IMR-90 (cell line): ENCODE measurements at regions not wholly inside any gene's neighbourhood (a gene's known extent, or its start where the extent isn't known, plus 50 kb on each side); places are given as distances from the start of the nearest gene placed in this dataset.

Experiments used
- ATAC-seq: fragments of 200-7000 bp; cut with Tn5 transposase; 2 replicates; pipeline ENCODE4 v1.9.1; 2020; ENCODE audit warnings: low read depth, mild to moderate bottlenecking, moderate library complexity
- BruUV-seq: library from RNA; stranded (reverse); fragments of 400-500 nt; replicated peaks from 2 replicates; lab custom pipeline; 2021; lab: Mats Ljungman, UMichigan
- CTCF ChIA-PET: fragments of 300-600 bp; formaldehyde crosslinking; extraction: SDS; loops from one replicate; lab custom pipeline; 2021; ENCODE audit warnings: antibody characterized with exemption; lab: Yijun Ruan, JAX
- POLR2A ChIA-PET: fragments of 300-600 bp; sonication (Branson Sonifier 250); formaldehyde crosslinking; loops from one replicate; lab custom pipeline; 2022; ENCODE audit warnings: antibody characterized with exemption; ENCODE audit not compliant: unreplicated experiment; lab: Charles Lee
- DNase-seq: peaks from one replicate; pipeline ENCODE4 v3.0.0; 2013
- H2AFZ ChIP-seq: replicated peaks from 2 replicates; pipeline ENCODE3; 2013; ENCODE audit warnings: low read length, mild to moderate bottlenecking; ENCODE audit not compliant: poor library complexity
- H2AK5ac ChIP-seq: 2 replicates; pipeline ENCODE4 v1.6.1; 2013; ENCODE audit warnings: low read depth, low read length, inconsistent platforms
- H2AK9ac ChIP-seq: replicated peaks from 2 replicates; pipeline ENCODE3; 2013; ENCODE audit warnings: mild to moderate bottlenecking, low read depth, low read length, moderate library complexity; ENCODE audit not compliant: poor library complexity
- H2BK120ac ChIP-seq: 2 replicates; pipeline ENCODE4 v1.6.1; 2013; ENCODE audit warnings: low read depth, low read length, inconsistent platforms
- H2BK15ac ChIP-seq: 3 replicates; pipeline ENCODE4 v1.6.1; 2013; ENCODE audit warnings: low read depth, low read length, inconsistent platforms
- H2BK20ac ChIP-seq: 2 replicates; pipeline ENCODE4 v1.6.1; 2013; ENCODE audit warnings: low read depth, mild to moderate bottlenecking, inconsistent platforms, low read length, moderate library complexity
- H2BK5ac ChIP-seq: 2 replicates; pipeline ENCODE4 v1.6.1; 2013; ENCODE audit warnings: mild to moderate bottlenecking, low read depth, low read length, inconsistent platforms; ENCODE audit not compliant: poor library complexity, severe bottlenecking
- H3K14ac ChIP-seq: replicated peaks from 2 replicates; pipeline ENCODE4 v1.6.1; 2013; ENCODE audit warnings: low read depth, low read length, inconsistent platforms
- H3K18ac ChIP-seq: 2 replicates; pipeline ENCODE4 v1.6.1; 2013; ENCODE audit warnings: low read depth, low read length, control low read depth
- H3K23ac ChIP-seq: 2 replicates; pipeline ENCODE4 v1.6.1; 2013; ENCODE audit warnings: low read depth, low read length, inconsistent platforms
- H3K27ac ChIP-seq: 2 replicates; pipeline ENCODE4 v1.5.1; 2013; ENCODE audit warnings: mild to moderate bottlenecking, control low read depth, low read length; ENCODE audit not compliant: insufficient read depth
- H3K27me3 ChIP-seq: 2 replicates; pipeline ENCODE4 v1.6.1; 2013; ENCODE audit warnings: low read length; ENCODE audit not compliant: control insufficient read depth, insufficient read depth
- H3K36me3 ChIP-seq: 2 replicates; pipeline ENCODE4 v1.6.1; 2013; ENCODE audit warnings: low read length, mixed read lengths; ENCODE audit not compliant: control insufficient read depth, insufficient read depth
- H3K4ac ChIP-seq: 2 replicates; pipeline ENCODE4 v1.6.1; 2013; ENCODE audit warnings: low read depth, low read length, inconsistent platforms
- H3K4me1 ChIP-seq: 2 replicates; pipeline ENCODE4 v1.6.1; 2013; ENCODE audit warnings: low read length, mixed read lengths; ENCODE audit not compliant: control insufficient read depth, insufficient read depth
- H3K4me2 ChIP-seq: 2 replicates; pipeline ENCODE4 v1.6.1; 2013; ENCODE audit warnings: low read depth, mild to moderate bottlenecking, control low read depth, low read length, moderate library complexity
- H3K4me3 ChIP-seq: 2 replicates; pipeline ENCODE4 v1.5.1; 2013; ENCODE audit warnings: low read depth, mild to moderate bottlenecking, control low read depth, low read length, moderate library complexity; ENCODE audit not compliant: insufficient read depth
- H3K56ac ChIP-seq: 2 replicates; pipeline ENCODE4 v1.6.1; 2013; ENCODE audit warnings: low read length, inconsistent platforms; ENCODE audit not compliant: insufficient read depth; ENCODE audit errors: extremely low read depth
- H3K79me1 ChIP-seq, 2 experiments: 2 replicates each; pipeline ENCODE4 v1.6.1; 2013; ENCODE audit warnings: low read length in 2 of 2, inconsistent platforms in 1 of 2, low read depth in 1 of 2
- H3K9ac ChIP-seq: 2 replicates; pipeline ENCODE4 v1.6.1; 2013; ENCODE audit warnings: low read depth, low read length, control low read depth
- H3K9me1 ChIP-seq: 2 replicates; pipeline ENCODE4 v1.6.1; 2013; ENCODE audit warnings: low read length, inconsistent platforms; ENCODE audit not compliant: insufficient read depth
- H3K9me3 ChIP-seq: 2 replicates; pipeline ENCODE4 v1.6.1; 2013; ENCODE audit warnings: low read length; ENCODE audit not compliant: control insufficient read depth, insufficient read depth
- H4K20me1 ChIP-seq: 2 replicates; pipeline ENCODE4 v1.6.1; 2013; ENCODE audit warnings: low read length, inconsistent platforms; ENCODE audit not compliant: insufficient read depth
- H4K5ac ChIP-seq: 2 replicates; pipeline ENCODE4 v1.6.1; 2013; ENCODE audit warnings: mild to moderate bottlenecking, low read depth, low read length, control low read depth
- H4K8ac ChIP-seq, 2 experiments: 2 replicates each; pipeline ENCODE4 v1.6.1; 2013; ENCODE audit warnings: low read depth in 2 of 2, low read length in 2 of 2, control low read depth in 1 of 2, inconsistent platforms in 1 of 2
- H4K91ac ChIP-seq: 2 replicates; pipeline ENCODE4 v1.6.1; 2013; ENCODE audit warnings: low read depth, low read length, inconsistent platforms; ENCODE audit not compliant: insufficient read depth
- BHLHE40 ChIP-seq: fragments of 150-350 bp; IDR thresholded peaks from 2 replicates; pipeline ENCODE4 v1.6.1; 2016; ENCODE audit warnings: mild to moderate bottlenecking, low read depth, low read length
- CEBPB ChIP-seq: IDR thresholded peaks from 2 replicates; pipeline ENCODE4 v1.6.1; 2012; ENCODE audit warnings: low read depth, low read length, improper control_type of control experiment
- CHD1 ChIP-seq: IDR thresholded peaks from 2 replicates; pipeline ENCODE4 v1.6.1; 2012; ENCODE audit warnings: low read depth, low read length, improper control_type of control experiment
- CTCF ChIP-seq: conservative IDR thresholded peaks from 2 replicates; pipeline ENCODE4 v1.5.1; 2012; ENCODE audit warnings: mild to moderate bottlenecking, low read depth, low read length, improper control_type of control experiment
- ELK1 ChIP-seq: fragments of 150-350 bp; IDR thresholded peaks from 2 replicates; pipeline ENCODE4 v1.6.1; 2016; ENCODE audit warnings: low read depth, mild to moderate bottlenecking, low read length, moderate library complexity, borderline replicate concordance
- FOS ChIP-seq: fragments of 150-350 bp; IDR thresholded peaks from 2 replicates; pipeline ENCODE4 v1.6.1; 2016; ENCODE audit warnings: low read depth, low read length
- MAFK ChIP-seq: IDR thresholded peaks from 2 replicates; pipeline ENCODE4 v1.6.1; 2012; ENCODE audit warnings: low read depth, low read length, improper control_type of control experiment
- MAZ ChIP-seq: IDR thresholded peaks from 2 replicates; pipeline ENCODE4 v1.6.1; 2012; ENCODE audit warnings: low read depth, mild to moderate bottlenecking, low read length, improper control_type of control experiment, moderate library complexity, borderline replicate concordance
- MXI1 ChIP-seq: IDR thresholded peaks from 2 replicates; pipeline ENCODE4 v1.6.1; 2012; ENCODE audit warnings: low read depth, mild to moderate bottlenecking, low read length, moderate library complexity, borderline replicate concordance
- POLR2A ChIP-seq: IDR thresholded peaks from 2 replicates; pipeline ENCODE4 v1.6.1; 2012; ENCODE audit warnings: mild to moderate bottlenecking, low read depth, low read length
- RAD21 ChIP-seq: IDR thresholded peaks from 2 replicates; pipeline ENCODE4 v1.6.1; 2012; ENCODE audit warnings: low read length, improper control_type of control experiment
- RCOR1 ChIP-seq: IDR thresholded peaks from 2 replicates; pipeline ENCODE4 v1.6.1; 2012; ENCODE audit warnings: mild to moderate bottlenecking, low read length, improper control_type of control experiment; ENCODE audit not compliant: insufficient replicate concordance
- RFX5 ChIP-seq: IDR thresholded peaks from 2 replicates; pipeline ENCODE4 v1.8.0; 2012; ENCODE audit warnings: low read depth, mild to moderate bottlenecking, low read length, moderate library complexity
- SMC3 ChIP-seq: fragments of 150-350 bp; IDR thresholded peaks from 2 replicates; pipeline ENCODE4 v1.6.1; 2016; ENCODE audit warnings: low read depth, mild to moderate bottlenecking, antibody characterized with exemption, low read length, moderate library complexity
- USF2 ChIP-seq: fragments of 150-350 bp; IDR thresholded peaks from 2 replicates; pipeline ENCODE4 v1.6.1; 2017; ENCODE audit warnings: mild to moderate bottlenecking, antibody characterized with exemption, low read length, low read depth
- WGBS, 2 experiments: methylation state at CpG; one replicate each; pipeline versions ENCODE4 v1.1.5 to v1.1.7; 2013; ENCODE audit warnings: missing lambda C conversion rate in 2 of 2; ENCODE audit not compliant: insufficient read length in 1 of 2; ENCODE audit errors: extremely low coverage in 2 of 2; 5-methylcytosine and 5-hydroxymethylcytosine counted together
- dilution Hi-C: fragments of 300-500 bp; cut with HindIII; formaldehyde crosslinking; loops from one replicate; pipeline ENCODE4 v1.14.3; 2018; ENCODE audit warnings: low sequenced_read_pairs; ENCODE audit not compliant: unreplicated experiment
- in situ Hi-C: fragments of 300-500 bp; cut with MboI; formaldehyde crosslinking; loops from 3 replicates; pipeline ENCODE4 v1.14.3; 2019; ENCODE audit warnings: low sequenced_read_pairs, inconsistent platforms, mixed read lengths
- intact Hi-C: fragments of 100-400 bp; cut with micrococcal nuclease; formaldehyde crosslinking; loops from 2 replicates; pipeline ENCODE4 v1.10.0; 2022

- Histone ChIP-seq H4K20me1 (no peaks in the 10 kb centered on the region), H2AK5ac (peak overlapping the region; percentile 70; the same call in 1 of the 2 replicates), H2BK120ac (peak overlapping the region; percentile 81), H3K14ac (peak overlapping the region; percentile 38), H3K27ac (peak overlapping the region; percentile 61), H3K9me1 (no peaks in the 10 kb centered on the region; the same call in none of the 2 replicates), H3K36me3 (no peaks in the 10 kb centered on the region), H2BK20ac (peak overlapping the region; percentile 57; the same call in 1 of the 2 replicates), H3K4me2 (no peak overlapping the region), H4K8ac (peak overlapping the region; percentile 51 to 76; a peak in 3 of 4 replicates), H3K4ac (peak overlapping the region; percentile 65), H4K91ac (peak overlapping the region; percentile 66; the same call in 1 of the 2 replicates), H2AFZ (peak overlapping the region; percentile 58), H3K4me1 (peaks cover 8% of the 10 kb centered on the region), H3K9me3 (no peaks in the 10 kb centered on the region), H4K5ac (peak overlapping the region; percentile 55; the same call in 1 of the 2 replicates), H3K4me3 (no peak overlapping the region), H2BK5ac (peak overlapping the region; percentile 52), H3K18ac (peak overlapping the region; percentile 56; the same call in 1 of the 2 replicates), H3K9ac (no peak overlapping the region), H3K23ac (no peak overlapping the region), H3K79me1 (no peaks in the 10 kb centered on the region; a peak in 1 of 4 replicates), H2AK9ac (peak overlapping the region; percentile 77), H3K27me3 (no peaks in the 10 kb centered on the region; the same call in 1 of the 2 replicates), H3K56ac (no peak overlapping the region), H2BK15ac (peak overlapping the region; percentile 30; the same call in 1 of the 3 replicates)
- intact Hi-C loops (no loop called here), in situ Hi-C loops (no loop called here), dilution Hi-C loops (no loop called here)
- TF ChIP-seq CEBPB, result no peak
- no peak for TF ChIP-seq RFX5
- no peak for TF ChIP-seq RCOR1
- TF ChIP-seq CHD1, result no peak
- TF ChIP-seq POLR2A, result no peak
- TF ChIP-seq RAD21, result no peak
- no peak for TF ChIP-seq CTCF
- no peak for TF ChIP-seq MAFK
- no peak for TF ChIP-seq MXI1
- TF ChIP-seq MAZ, result no peak
- no peak for TF ChIP-seq BHLHE40
- no peak for TF ChIP-seq ELK1
- no peak for TF ChIP-seq SMC3
- no peak for TF ChIP-seq FOS
- no peak for TF ChIP-seq USF2
- ChIA-PET CTCF (interaction anchor here (0.6 kb wide), 2 partner anchors 12 to 359 kb away, joined by 4 to 6 read pairs; no protein-coding TSS in a partner anchor), POLR2A (no interaction called here)
- no TSS peak for BruUV-seq
- DNase-seq (no peak), ATAC-seq (no peak)
- 60% methylated on average over 4 of the region's 8 CpGs; no CpG with 5 or more reads in 1 of the 2 experiments for WGBS, 2 experiments
These were observed 102.3 kb downstream of the FOXL1 start for GRCh38 chr16:86680661-86681030.
